ENCODE measurements at regions not wholly inside any gene's neighbourhood (a gene's known extent, or its start where the extent isn't known, plus 50 kb on each side); places are given as distances from the start of the nearest gene placed in this dataset.
"Not testable (repeated sequence)": the region's sequence is repeated elsewhere in the genome, so short reads cannot be mapped to it uniquely, and the experiment has no call there.

GRCh38 chr7:124322561-124322960, 289.7 kb upstream of the TMEM229A start:
- DNase-seq = no peak

GRCh38 chr7:124318721-124319450, 286.0 kb upstream of the TMEM229A start:
- DNase-seq = no peak

- DNase-seq = no peak
Measured at GRCh38 chr7:124310934-124311390, 278.1 kb upstream of the TMEM229A start.

GRCh38 chr7:124308384-124308783, 275.5 kb upstream of the TMEM229A start:
- no peak for DNase-seq

GRCh38 chr7:124295289-124295688, 262.4 kb upstream of the TMEM229A start:
- no peak for DNase-seq

GRCh38 chr7:124284937-124285336, 252.1 kb upstream of the TMEM229A start:
- DNase-seq = no peak

GRCh38 chr7:124276005-124276622, 243.2 kb upstream of the TMEM229A start:
- DNase-seq = peak; percentile 11

GRCh38 chr7:124275411-124275810, 242.5 kb upstream of the TMEM229A start:
- no peak for DNase-seq

- no peak for DNase-seq
Measured at GRCh38 chr7:124269774-124270173, 236.9 kb upstream of the TMEM229A start.

GRCh38 chr7:124267154-124267553, 234.3 kb upstream of the TMEM229A start:
- no peak for DNase-seq

- no peak for DNase-seq
Measured at GRCh38 chr7:124263232-124263827, 230.5 kb upstream of the TMEM229A start.

GRCh38 chr7:124261710-124262109, 228.8 kb upstream of the TMEM229A start:
- no peak for DNase-seq

- no peak for DNase-seq
Measured at GRCh38 chr7:124257638-124258308, 224.9 kb upstream of the TMEM229A start.

GRCh38 chr7:124255041-124255655, 222.3 kb upstream of the TMEM229A start:
- no peak for DNase-seq

GRCh38 chr7:124254396-124254795, 221.5 kb upstream of the TMEM229A start:
- no peak for DNase-seq

GRCh38 chr7:124251636-124252035, 218.8 kb upstream of the TMEM229A start:
- DNase-seq = no peak

- DNase-seq = no peak
Measured at GRCh38 chr7:124250297-124251034, 217.6 kb upstream of the TMEM229A start.

GRCh38 chr7:124247691-124248090, 214.8 kb upstream of the TMEM229A start:
- no peak for DNase-seq

GRCh38 chr7:124246262-124246863, 213.5 kb upstream of the TMEM229A start:
- DNase-seq = no peak

- DNase-seq = not testable (repeated sequence)
Measured at GRCh38 chr7:124244469-124244868, 211.6 kb upstream of the TMEM229A start.

GRCh38 chr7:124219681-124220080, 186.8 kb upstream of the TMEM229A start:
- DNase-seq = no peak

- no peak for DNase-seq
Measured at GRCh38 chr7:124208642-124209041, 175.8 kb upstream of the TMEM229A start.

All from NCI-H2029 treated with DMSO at 0.1 percent for 48 hours (cell line).